ENCODE measurements at regions not wholly inside any gene's neighbourhood (a gene's known extent, or its start where the extent isn't known, plus 50 kb on each side); places are given as distances from the start of the nearest gene placed in this dataset.

GRCh38 chr4:26094076-26094475 lies 180.1 kb downstream of the SMIM20 start:
- WGBS, 2 donors (ENCODE audit: extremely low coverage in 2 of 2, insufficient read length in 2 of 2, insufficient replicate concordance in 1 of 2), result no CpG with 5 or more reads among the region's 2 CpGs
- no peak overlapping the region for H2AK5ac ChIP-seq (ENCODE audit: low read depth, low read length)
- H3K27ac ChIP-seq (replicated peaks; ENCODE audit: low read length), result no peak overlapping the region
- no peak for DNase-seq (ENCODE audit: low spot score)
- H3K4me3 ChIP-seq (ENCODE audit: low read length in 2 of 2), result no peak overlapping the region
- H4K91ac ChIP-seq (ENCODE audit: low read depth, low read length, poor library complexity), result no peak overlapping the region
- no peaks in the 10 kb centered on the region for H3K4me1 ChIP-seq (ENCODE audit: control insufficient read depth in 2 of 2, insufficient read depth in 1 of 2, low read depth in 1 of 2, low read length in 2 of 2)
- H2AFZ ChIP-seq (ENCODE audit: low read length), result no peak overlapping the region
- no peak overlapping the region for H2BK12ac ChIP-seq (ENCODE audit: low read length)
- H2BK120ac ChIP-seq (ENCODE audit: low read depth, low read length), result no peak overlapping the region
- no peak overlapping the region for H2BK5ac ChIP-seq (ENCODE audit: low read length)
- peaks cover 0 to 4% of the 10 kb centered on the region in 2 donors for H3K9me3 ChIP-seq (replicated peaks in 1 of 2; ENCODE audit: control insufficient read depth in 2 of 2, insufficient read depth in 1 of 2, low read depth in 1 of 2, low read length in 2 of 2)
- H3K9ac ChIP-seq (ENCODE audit: low read depth, low read length, poor library complexity), result no peak overlapping the region
- H4K8ac ChIP-seq (ENCODE audit: low read depth, low read length), result no peak overlapping the region
- no peak overlapping the region for H3K4ac ChIP-seq (ENCODE audit: low read length)
- H2BK15ac ChIP-seq (ENCODE audit: low read length), result no peak overlapping the region
- no peaks in the 10 kb centered on the region for H3K27me3 ChIP-seq (ENCODE audit: control insufficient read depth in 3 of 3, insufficient read depth in 3 of 3, low read depth in 1 of 3, low read length in 3 of 3)
- H3K18ac ChIP-seq (ENCODE audit: low read length), result no peak overlapping the region
- no peak overlapping the region for H3K4me2 ChIP-seq (ENCODE audit: insufficient read depth, low read length, poor library complexity, severe bottlenecking)
- no peaks in the 10 kb centered on the region for H3K79me1 ChIP-seq (ENCODE audit: low read depth, low read length)
- no peak overlapping the region for H3K14ac ChIP-seq (ENCODE audit: low read length)
- no peaks in the 10 kb centered on the region for H3K36me3 ChIP-seq (replicated peaks in 1 of 2; ENCODE audit: control insufficient read depth in 2 of 2, insufficient read depth in 2 of 2, low read length in 2 of 2)
- H3K23ac ChIP-seq (ENCODE audit: low read depth, low read length, poor library complexity), result no peak overlapping the region

GRCh38 chr4:26094911-26095310 lies 180.9 kb downstream of the SMIM20 start:
- H3K23ac ChIP-seq (ENCODE audit: low read depth, low read length, poor library complexity), result no peak overlapping the region
- DNase-seq (ENCODE audit: low spot score), result no peak
- H2BK5ac ChIP-seq (ENCODE audit: low read length), result no peak overlapping the region
- H3K27ac ChIP-seq (replicated peaks; ENCODE audit: low read length), result no peak overlapping the region
- no peak overlapping the region for H3K4me2 ChIP-seq (ENCODE audit: insufficient read depth, low read length, poor library complexity, severe bottlenecking)
- WGBS, 2 donors (ENCODE audit: extremely low coverage in 2 of 2, insufficient read length in 2 of 2, insufficient replicate concordance in 1 of 2), result no CpG with 5 or more reads among the region's 1 CpG
- H2BK15ac ChIP-seq (ENCODE audit: low read length), result no peak overlapping the region
- no peaks in the 10 kb centered on the region for H3K27me3 ChIP-seq (ENCODE audit: control insufficient read depth in 3 of 3, insufficient read depth in 3 of 3, low read depth in 1 of 3, low read length in 3 of 3)
- H3K14ac ChIP-seq (ENCODE audit: low read length), result no peak overlapping the region
- no peak overlapping the region for H3K9ac ChIP-seq (ENCODE audit: low read depth, low read length, poor library complexity)
- no peaks in the 10 kb centered on the region for H3K36me3 ChIP-seq (replicated peaks in 1 of 2; ENCODE audit: control insufficient read depth in 2 of 2, insufficient read depth in 2 of 2, low read length in 2 of 2)
- no peak overlapping the region for H2BK12ac ChIP-seq (ENCODE audit: low read length)
- H3K4ac ChIP-seq (ENCODE audit: low read length), result no peak overlapping the region
- H4K91ac ChIP-seq (ENCODE audit: low read depth, low read length, poor library complexity), result no peak overlapping the region
- H4K8ac ChIP-seq (ENCODE audit: low read depth, low read length), result no peak overlapping the region
- no peak overlapping the region for H2AFZ ChIP-seq (ENCODE audit: low read length)
- no peak overlapping the region for H3K18ac ChIP-seq (ENCODE audit: low read length)
- H3K79me1 ChIP-seq (ENCODE audit: low read depth, low read length), result no peaks in the 10 kb centered on the region
- no peak overlapping the region for H2AK5ac ChIP-seq (ENCODE audit: low read depth, low read length)
- peaks cover 0 to 4% of the 10 kb centered on the region in 2 donors for H3K9me3 ChIP-seq (replicated peaks in 1 of 2; ENCODE audit: control insufficient read depth in 2 of 2, insufficient read depth in 1 of 2, low read depth in 1 of 2, low read length in 2 of 2)
- no peak overlapping the region for H3K4me3 ChIP-seq (ENCODE audit: low read length in 2 of 2)
- no peaks in the 10 kb centered on the region for H3K4me1 ChIP-seq (ENCODE audit: control insufficient read depth in 2 of 2, insufficient read depth in 1 of 2, low read depth in 1 of 2, low read length in 2 of 2)
- no peak overlapping the region for H2BK120ac ChIP-seq (ENCODE audit: low read depth, low read length)

- no peak for DNase-seq (ENCODE audit: low spot score)
- no peak overlapping the region for H2AFZ ChIP-seq (ENCODE audit: low read length)
These were observed 185.9 kb downstream of the SMIM20 start for GRCh38 chr4:26099967-26100366.

GRCh38 chr4:26101011-26101410 lies 187.0 kb downstream of the SMIM20 start:
- H2BK120ac ChIP-seq (ENCODE audit: low read depth, low read length), result no peak overlapping the region
- no peak overlapping the region for H3K14ac ChIP-seq (ENCODE audit: low read length)
- no peak overlapping the region for H3K9ac ChIP-seq (ENCODE audit: low read depth, low read length, poor library complexity)
- no peak overlapping the region for H2AFZ ChIP-seq (ENCODE audit: low read length)
- no peaks in the 10 kb centered on the region for H3K79me1 ChIP-seq (ENCODE audit: low read depth, low read length)
- H2BK5ac ChIP-seq (ENCODE audit: low read length), result no peak overlapping the region
- H3K36me3 ChIP-seq (replicated peaks in 1 of 2; ENCODE audit: control insufficient read depth in 2 of 2, insufficient read depth in 2 of 2, low read length in 2 of 2), result no peaks in the 10 kb centered on the region
- no peak overlapping the region for H4K91ac ChIP-seq (ENCODE audit: low read depth, low read length, poor library complexity)
- DNase-seq (ENCODE audit: low spot score), result no peak
- H3K18ac ChIP-seq (ENCODE audit: low read length), result no peak overlapping the region
- H3K4ac ChIP-seq (ENCODE audit: low read length), result no peak overlapping the region
- H4K8ac ChIP-seq (ENCODE audit: low read depth, low read length), result no peak overlapping the region
- H2AK5ac ChIP-seq (ENCODE audit: low read depth, low read length), result no peak overlapping the region
- H2BK12ac ChIP-seq (ENCODE audit: low read length), result no peak overlapping the region
- H3K9me3 ChIP-seq (replicated peaks in 1 of 2; ENCODE audit: control insufficient read depth in 2 of 2, insufficient read depth in 1 of 2, low read depth in 1 of 2, low read length in 2 of 2), result no peaks in the 10 kb centered on the region
- no peak overlapping the region for H2BK15ac ChIP-seq (ENCODE audit: low read length)
- no peak overlapping the region for H3K4me3 ChIP-seq (ENCODE audit: low read length in 2 of 2)
- H3K27me3 ChIP-seq (ENCODE audit: control insufficient read depth in 3 of 3, insufficient read depth in 3 of 3, low read depth in 1 of 3, low read length in 3 of 3), result no peaks in the 10 kb centered on the region
- no peak overlapping the region for H3K23ac ChIP-seq (ENCODE audit: low read depth, low read length, poor library complexity)
- no CpG with 5 or more reads among the region's 4 CpGs for WGBS, 2 donors (ENCODE audit: extremely low coverage in 2 of 2, insufficient read length in 2 of 2, insufficient replicate concordance in 1 of 2)
- no peak overlapping the region for H3K4me2 ChIP-seq (ENCODE audit: insufficient read depth, low read length, poor library complexity, severe bottlenecking)
- H3K4me1 ChIP-seq (ENCODE audit: control insufficient read depth in 2 of 2, insufficient read depth in 1 of 2, low read depth in 1 of 2, low read length in 2 of 2), result no peaks in the 10 kb centered on the region
- no peak overlapping the region for H3K27ac ChIP-seq (replicated peaks; ENCODE audit: low read length)

More at GRCh38 chr4:26099967-26100366, 185.9 kb downstream of the SMIM20 start:
- H3K14ac ChIP-seq (ENCODE audit: low read length), result no peak overlapping the region
- H3K18ac ChIP-seq (ENCODE audit: low read length), result no peak overlapping the region
- H3K4me3 ChIP-seq (ENCODE audit: low read length in 2 of 2), result no peak overlapping the region
- H3K27ac ChIP-seq (replicated peaks; ENCODE audit: low read length), result no peak overlapping the region
- no peaks in the 10 kb centered on the region for H3K79me1 ChIP-seq (ENCODE audit: low read depth, low read length)
- no peak overlapping the region for H4K91ac ChIP-seq (ENCODE audit: low read depth, low read length, poor library complexity)
- H3K23ac ChIP-seq (ENCODE audit: low read depth, low read length, poor library complexity), result no peak overlapping the region
- no peak overlapping the region for H2BK12ac ChIP-seq (ENCODE audit: low read length)
- no peaks in the 10 kb centered on the region for H3K9me3 ChIP-seq (replicated peaks in 1 of 2; ENCODE audit: control insufficient read depth in 2 of 2, insufficient read depth in 1 of 2, low read depth in 1 of 2, low read length in 2 of 2)
- no peak overlapping the region for H3K4me2 ChIP-seq (ENCODE audit: insufficient read depth, low read length, poor library complexity, severe bottlenecking)
- no peak overlapping the region for H3K9ac ChIP-seq (ENCODE audit: low read depth, low read length, poor library complexity)
- H2BK5ac ChIP-seq (ENCODE audit: low read length), result no peak overlapping the region
- H3K36me3 ChIP-seq (replicated peaks in 1 of 2; ENCODE audit: control insufficient read depth in 2 of 2, insufficient read depth in 2 of 2, low read length in 2 of 2), result no peaks in the 10 kb centered on the region
- no peaks in the 10 kb centered on the region for H3K4me1 ChIP-seq (ENCODE audit: control insufficient read depth in 2 of 2, insufficient read depth in 1 of 2, low read depth in 1 of 2, low read length in 2 of 2)
- no peak overlapping the region for H4K8ac ChIP-seq (ENCODE audit: low read depth, low read length)
- no peak overlapping the region for H2BK120ac ChIP-seq (ENCODE audit: low read depth, low read length)
- H2AK5ac ChIP-seq (ENCODE audit: low read depth, low read length), result no peak overlapping the region
- H2BK15ac ChIP-seq (ENCODE audit: low read length), result no peak overlapping the region
- no peaks in the 10 kb centered on the region for H3K27me3 ChIP-seq (ENCODE audit: control insufficient read depth in 3 of 3, insufficient read depth in 3 of 3, low read depth in 1 of 3, low read length in 3 of 3)
- H3K4ac ChIP-seq (ENCODE audit: low read length), result no peak overlapping the region

Data from neuronal stem cell (in vitro differentiated cells).